ENCODE measurements at regions not wholly inside any gene's neighbourhood (a gene's known extent, or its start where the extent isn't known, plus 50 kb on each side); places are given as distances from the start of the nearest gene placed in this dataset.

DNA sequence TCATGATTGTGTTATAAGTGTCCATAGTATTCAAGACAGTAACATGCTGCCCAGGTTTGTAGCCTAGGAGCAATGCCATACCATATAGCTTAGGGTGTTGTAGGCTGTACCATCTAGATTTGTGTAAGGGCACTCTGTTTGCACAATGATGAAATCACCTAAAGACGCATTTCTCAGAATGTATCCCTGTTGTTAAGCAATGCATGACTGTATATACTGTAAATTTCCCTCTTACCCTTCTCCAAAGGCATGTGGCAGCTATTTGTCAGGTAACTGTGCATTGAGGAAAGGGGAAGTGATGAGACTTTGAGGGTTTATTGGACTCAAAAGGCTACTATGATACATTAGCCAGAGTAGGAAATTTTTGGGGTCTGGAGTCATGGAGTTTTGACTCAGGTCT is 180.8 kb downstream of the VAPA start:
- no peak for TF ChIP-seq ZFX (IDR thresholded peaks at IDR 0.05)
- TF ChIP-seq, protein P1, sequence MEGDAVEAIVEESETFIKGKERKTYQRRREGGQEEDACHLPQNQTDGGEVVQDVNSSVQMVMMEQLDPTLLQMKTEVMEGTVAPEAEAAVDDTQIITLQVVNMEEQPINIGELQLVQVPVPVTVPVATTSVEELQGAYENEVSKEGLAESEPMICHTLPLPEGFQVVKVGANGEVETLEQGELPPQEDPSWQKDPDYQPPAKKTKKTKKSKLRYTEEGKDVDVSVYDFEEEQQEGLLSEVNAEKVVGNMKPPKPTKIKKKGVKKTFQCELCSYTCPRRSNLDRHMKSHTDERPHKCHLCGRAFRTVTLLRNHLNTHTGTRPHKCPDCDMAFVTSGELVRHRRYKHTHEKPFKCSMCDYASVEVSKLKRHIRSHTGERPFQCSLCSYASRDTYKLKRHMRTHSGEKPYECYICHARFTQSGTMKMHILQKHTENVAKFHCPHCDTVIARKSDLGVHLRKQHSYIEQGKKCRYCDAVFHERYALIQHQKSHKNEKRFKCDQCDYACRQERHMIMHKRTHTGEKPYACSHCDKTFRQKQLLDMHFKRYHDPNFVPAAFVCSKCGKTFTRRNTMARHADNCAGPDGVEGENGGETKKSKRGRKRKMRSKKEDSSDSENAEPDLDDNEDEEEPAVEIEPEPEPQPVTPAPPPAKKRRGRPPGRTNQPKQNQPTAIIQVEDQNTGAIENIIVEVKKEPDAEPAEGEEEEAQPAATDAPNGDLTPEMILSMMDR (IDR thresholded peaks at IDR 0.05 in 2 of 3, conservative IDR thresholded peaks at IDR 0.05 in 1 of 3; ENCODE audit: borderline replicate concordance in 1 of 3, insufficient read depth in 1 of 3, low read depth in 2 of 3, low read length in 2 of 3): no peak
- no peak for TF ChIP-seq POLR2AphosphoS5 (IDR thresholded peaks at IDR 0.05; ENCODE audit: low read depth, low read length)
- no peak for TF ChIP-seq EGR1 (IDR thresholded peaks at IDR 0.05; ENCODE audit: low read depth)
- TF ChIP-seq EZH2 (IDR thresholded peaks at IDR 0.05): no peak
- TF ChIP-seq POLR2A (IDR thresholded peaks at IDR 0.05; ENCODE audit: borderline replicate concordance, extremely low read depth, insufficient read depth, insufficient read length): no peak
- TF ChIP-seq, protein P2, sequence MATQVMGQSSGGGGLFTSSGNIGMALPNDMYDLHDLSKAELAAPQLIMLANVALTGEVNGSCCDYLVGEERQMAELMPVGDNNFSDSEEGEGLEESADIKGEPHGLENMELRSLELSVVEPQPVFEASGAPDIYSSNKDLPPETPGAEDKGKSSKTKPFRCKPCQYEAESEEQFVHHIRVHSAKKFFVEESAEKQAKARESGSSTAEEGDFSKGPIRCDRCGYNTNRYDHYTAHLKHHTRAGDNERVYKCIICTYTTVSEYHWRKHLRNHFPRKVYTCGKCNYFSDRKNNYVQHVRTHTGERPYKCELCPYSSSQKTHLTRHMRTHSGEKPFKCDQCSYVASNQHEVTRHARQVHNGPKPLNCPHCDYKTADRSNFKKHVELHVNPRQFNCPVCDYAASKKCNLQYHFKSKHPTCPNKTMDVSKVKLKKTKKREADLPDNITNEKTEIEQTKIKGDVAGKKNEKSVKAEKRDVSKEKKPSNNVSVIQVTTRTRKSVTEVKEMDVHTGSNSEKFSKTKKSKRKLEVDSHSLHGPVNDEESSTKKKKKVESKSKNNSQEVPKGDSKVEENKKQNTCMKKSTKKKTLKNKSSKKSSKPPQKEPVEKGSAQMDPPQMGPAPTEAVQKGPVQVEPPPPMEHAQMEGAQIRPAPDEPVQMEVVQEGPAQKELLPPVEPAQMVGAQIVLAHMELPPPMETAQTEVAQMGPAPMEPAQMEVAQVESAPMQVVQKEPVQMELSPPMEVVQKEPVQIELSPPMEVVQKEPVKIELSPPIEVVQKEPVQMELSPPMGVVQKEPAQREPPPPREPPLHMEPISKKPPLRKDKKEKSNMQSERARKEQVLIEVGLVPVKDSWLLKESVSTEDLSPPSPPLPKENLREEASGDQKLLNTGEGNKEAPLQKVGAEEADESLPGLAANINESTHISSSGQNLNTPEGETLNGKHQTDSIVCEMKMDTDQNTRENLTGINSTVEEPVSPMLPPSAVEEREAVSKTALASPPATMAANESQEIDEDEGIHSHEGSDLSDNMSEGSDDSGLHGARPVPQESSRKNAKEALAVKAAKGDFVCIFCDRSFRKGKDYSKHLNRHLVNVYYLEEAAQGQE (IDR thresholded peaks at IDR 0.05; ENCODE audit: low read depth): no peak
- TF ChIP-seq ELF1 (IDR thresholded peaks at IDR 0.05; ENCODE audit: borderline replicate concordance, low read depth): no peak
- no peak for TF ChIP-seq CEBPB (IDR thresholded peaks at IDR 0.05; ENCODE audit: low read depth)
- no peak for TF ChIP-seq RAD21 (IDR thresholded peaks at IDR 0.05; ENCODE audit: low read depth)
- TF ChIP-seq ZNF274 (IDR thresholded peaks at IDR 0.05; ENCODE audit: low read depth, low read length): no peak
- TF ChIP-seq CBX3 (IDR thresholded peaks at IDR 0.05; ENCODE audit: low read depth): no peak
- TF ChIP-seq, protein P3, sequence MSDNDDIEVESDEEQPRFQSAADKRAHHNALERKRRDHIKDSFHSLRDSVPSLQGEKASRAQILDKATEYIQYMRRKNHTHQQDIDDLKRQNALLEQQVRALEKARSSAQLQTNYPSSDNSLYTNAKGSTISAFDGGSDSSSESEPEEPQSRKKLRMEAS (IDR thresholded peaks at IDR 0.05): no peak

Data from HCT116 (cell line).